OCI-LY1 (cell line): ENCODE measurements at regions not wholly inside any gene's neighbourhood (a gene's known extent, or its start where the extent isn't known, plus 50 kb on each side); places are given as distances from the start of the nearest gene placed in this dataset.

Source experiments
- CTCF ChIP-seq: fragments of 200-600 bp; sonication (generic), shearing (Covaris generic); IDR thresholded peaks from 2 replicates; pipeline ENCODE4 v1.5.1; 2017; ENCODE audit warnings: mild to moderate bottlenecking, antibody characterized with exemption, low read length, moderate library complexity, mixed read lengths
- EZH2 ChIP-seq: fragments of 200-600 bp; sonication (generic), shearing (Covaris generic); IDR thresholded peaks from 2 replicates; pipeline ENCODE4 v1.8.0; 2017; ENCODE audit warnings: borderline replicate concordance, mixed run types, mild to moderate bottlenecking, antibody characterized with exemption, low read length, moderate library complexity, mixed read lengths

GRCh38 chr7:156499247-156499881 lies 141.2 kb upstream of the RNF32 start:
- TF ChIP-seq EZH2 (no peak), CTCF (no peak)
